CD4-positive, alpha-beta T cell treated with Interleukin-12 subunit alpha and Interleukin-12 subunit beta, for 1 hour (primary cell): ENCODE measurements at regions not wholly inside any gene's neighbourhood (a gene's known extent, or its start where the extent isn't known, plus 50 kb on each side); places are given as distances from the start of the nearest gene placed in this dataset.
"Not testable (repeated sequence)": the region's sequence is repeated elsewhere in the genome, so short reads cannot be mapped to it uniquely, and the experiment has no call there.

Source experiments
- DNase-seq: peaks from one replicate; pipeline ENCODE4 v3.0.0-alpha.2; 2020

DNA sequence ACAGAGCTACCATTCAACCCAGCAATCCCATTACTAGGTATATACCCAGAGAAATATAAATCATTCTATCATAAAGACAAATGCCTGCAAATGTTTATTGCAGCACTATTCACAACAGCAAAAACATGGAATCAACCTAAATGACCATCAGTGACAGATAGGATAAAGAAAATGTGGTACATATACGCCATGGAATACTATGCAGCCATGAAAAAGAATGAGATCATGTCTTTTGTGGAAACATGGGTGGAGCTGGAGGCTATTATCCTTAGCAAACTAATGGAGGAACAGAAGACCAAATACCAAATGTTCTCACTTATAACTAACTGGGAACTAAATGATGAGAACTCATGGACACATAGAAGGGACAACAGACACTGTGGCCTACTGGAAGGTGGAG, 318.9 kb downstream of the ZIC3 start:
- DNase-seq, result not testable (repeated sequence)

DNA sequence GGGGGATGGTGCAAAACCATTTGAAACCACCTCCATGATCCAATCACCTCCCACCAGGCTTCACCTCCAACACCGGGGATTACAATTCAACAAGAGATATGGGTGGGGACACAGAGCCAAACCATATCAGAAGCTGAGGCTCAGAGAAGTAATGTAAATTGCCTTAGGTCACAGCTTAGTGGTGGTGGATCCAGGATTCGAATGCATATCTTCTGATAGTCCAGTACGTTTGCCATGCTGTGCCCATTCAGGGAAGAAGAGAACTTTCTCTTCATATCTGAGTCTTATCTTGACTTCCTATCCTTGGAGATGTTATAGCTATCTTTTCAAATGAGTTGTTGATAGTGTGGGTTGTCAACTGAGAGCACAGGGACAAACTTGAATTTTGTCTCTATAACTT, 325.5 kb downstream of the ZIC3 start:
- DNase-seq, result no peak

DNA sequence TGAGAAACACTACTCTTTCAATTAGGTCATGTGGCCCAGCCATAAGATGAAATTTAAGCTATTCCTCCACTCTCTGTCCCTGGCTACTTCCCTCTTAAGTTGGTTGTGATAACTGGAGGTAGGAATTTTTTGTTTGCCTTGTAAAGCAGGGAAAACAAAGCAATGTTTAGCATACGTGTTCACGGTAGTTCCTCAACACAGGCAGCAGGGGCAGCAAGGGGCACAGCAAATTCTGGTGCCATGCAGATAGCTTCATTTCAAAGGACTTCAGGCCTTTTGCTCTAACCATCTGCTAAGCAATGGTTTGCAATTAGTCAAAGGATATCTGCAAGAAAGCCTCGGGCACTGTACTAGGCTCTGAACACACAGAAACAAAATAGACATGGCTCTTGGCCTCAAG, 330.2 kb downstream of the ZIC3 start:
- DNase-seq, result no peak

DNA sequence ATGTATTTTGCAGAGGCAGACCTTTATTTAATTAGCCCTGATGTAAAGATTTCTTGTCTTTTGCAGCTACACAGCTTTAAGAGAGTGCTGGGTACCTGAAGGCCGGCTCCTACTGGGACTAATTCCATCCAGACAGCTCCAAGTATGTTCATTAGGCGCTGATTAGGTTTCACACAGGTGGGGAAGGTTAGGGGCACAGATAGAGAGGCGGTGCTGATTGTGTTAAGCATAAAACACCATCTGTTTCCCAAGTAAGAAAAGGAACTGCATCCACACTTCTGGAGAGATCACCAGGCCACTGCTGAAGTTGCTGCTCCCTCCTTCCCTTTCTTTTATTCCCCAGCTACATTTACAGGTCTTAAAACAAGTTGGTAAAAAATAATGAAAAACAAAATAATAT, 349.5 kb downstream of the ZIC3 start:
- DNase-seq, result no peak

DNA sequence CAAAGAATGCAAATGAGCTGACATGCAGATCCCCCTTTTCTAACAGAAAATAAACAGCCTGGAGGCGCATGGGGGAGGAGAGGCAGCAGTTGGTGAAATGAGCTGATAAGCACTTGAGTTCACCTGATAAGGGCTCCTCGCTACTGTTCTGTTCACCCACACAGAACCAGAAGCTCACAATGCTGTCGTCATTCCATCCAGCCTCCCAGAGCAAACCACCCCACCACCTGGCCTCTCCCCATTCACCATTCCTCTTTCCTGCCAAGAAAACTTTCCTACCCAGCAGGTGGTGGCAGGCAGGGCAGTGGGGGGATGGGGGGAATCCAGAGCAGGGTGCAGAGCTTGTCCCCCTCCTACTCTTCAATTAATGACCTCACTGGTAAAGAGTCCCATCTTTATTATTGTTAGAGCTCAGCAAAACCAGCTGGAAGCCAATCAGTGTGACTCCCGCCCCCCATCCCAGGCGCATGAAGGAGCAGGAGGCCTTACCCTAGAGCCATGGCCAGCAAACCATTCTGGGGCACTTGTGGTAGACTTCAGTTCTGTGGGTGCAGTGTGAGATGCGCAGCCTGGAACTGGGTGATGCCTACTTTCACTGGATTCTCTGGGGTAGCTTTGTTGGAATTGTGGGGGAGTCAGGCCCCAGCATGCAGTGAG, 350.3 kb downstream of the ZIC3 start:
- DNase-seq, result no peak

DNA sequence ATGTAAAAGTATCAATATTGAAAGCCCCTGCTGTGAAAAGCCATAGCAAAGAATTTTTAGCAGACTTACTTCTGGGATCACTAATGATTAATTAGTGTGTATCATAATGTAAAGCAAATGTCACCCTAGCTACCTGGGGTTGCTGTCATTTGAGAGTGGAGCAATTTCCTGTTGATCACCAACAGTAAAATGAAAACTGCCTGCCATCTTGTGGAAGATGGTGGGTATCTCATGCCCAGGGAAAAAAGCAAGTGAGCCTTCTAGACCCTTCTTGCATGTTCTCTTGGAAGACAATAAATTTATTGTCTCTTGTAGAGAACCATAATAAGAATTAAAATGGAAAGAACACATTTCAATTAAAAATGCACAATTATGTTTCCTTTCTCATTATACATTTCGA, 360.2 kb downstream of the ZIC3 start:
- DNase-seq, result no peak

DNA sequence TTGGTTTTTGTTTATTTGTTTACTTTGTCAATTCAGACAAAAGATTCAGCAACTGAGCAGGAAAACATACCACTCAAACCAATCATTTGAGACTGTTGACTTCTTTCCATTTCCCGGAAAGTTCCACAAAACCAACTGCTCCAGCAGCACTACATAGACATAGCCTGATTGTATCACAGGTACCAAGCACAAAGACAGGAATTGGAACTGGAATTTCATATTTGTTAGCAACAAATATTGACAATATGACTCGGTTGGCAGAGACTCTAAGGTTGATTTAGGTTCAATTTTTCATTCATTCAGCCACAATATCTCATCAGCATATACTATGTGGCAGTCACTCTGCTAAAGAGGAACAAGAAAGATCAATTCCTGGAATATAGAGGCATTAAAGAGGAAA, 364.0 kb downstream of the ZIC3 start:
- DNase-seq, result no peak

DNA sequence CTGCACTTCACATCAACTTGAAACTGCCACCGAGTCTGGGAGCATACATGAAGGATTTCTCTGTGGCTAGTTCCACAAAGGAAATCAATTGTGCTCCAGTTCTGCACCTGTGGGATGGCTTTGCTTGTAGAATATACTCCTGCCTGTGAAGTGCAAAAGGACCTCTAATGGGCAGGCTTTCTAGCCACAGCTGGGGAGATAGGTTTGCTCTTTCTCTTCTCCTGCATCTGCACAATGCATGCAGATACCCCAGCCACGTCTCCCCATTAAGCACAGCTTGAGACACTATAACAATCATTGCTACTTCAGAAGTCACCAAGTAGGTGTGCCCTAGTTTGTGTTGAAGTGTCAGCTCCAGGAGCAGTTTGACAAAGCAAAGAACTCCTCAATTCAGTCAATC, 364.6 kb downstream of the ZIC3 start:
- no peak for DNase-seq

DNA sequence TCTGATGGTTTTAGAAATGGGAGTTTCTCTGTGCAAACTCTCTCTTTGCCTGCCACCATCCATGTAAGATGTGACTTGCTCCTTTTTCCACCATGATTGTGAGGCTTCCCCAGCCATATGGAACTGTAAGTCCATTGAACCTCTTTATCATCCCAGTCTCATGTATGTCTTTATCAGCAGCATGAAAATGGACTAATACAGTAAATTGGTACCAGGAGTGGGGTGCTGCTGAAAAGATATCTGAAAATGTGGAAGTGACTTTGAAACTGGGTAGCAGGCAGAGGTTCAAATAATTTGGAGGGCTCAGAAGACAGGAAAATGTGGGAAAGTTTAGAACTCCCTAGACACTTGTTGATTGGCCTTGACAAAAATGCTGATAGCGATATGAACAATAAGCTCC, 368.3 kb downstream of the ZIC3 start:
- not testable (repeated sequence) for DNase-seq

DNA sequence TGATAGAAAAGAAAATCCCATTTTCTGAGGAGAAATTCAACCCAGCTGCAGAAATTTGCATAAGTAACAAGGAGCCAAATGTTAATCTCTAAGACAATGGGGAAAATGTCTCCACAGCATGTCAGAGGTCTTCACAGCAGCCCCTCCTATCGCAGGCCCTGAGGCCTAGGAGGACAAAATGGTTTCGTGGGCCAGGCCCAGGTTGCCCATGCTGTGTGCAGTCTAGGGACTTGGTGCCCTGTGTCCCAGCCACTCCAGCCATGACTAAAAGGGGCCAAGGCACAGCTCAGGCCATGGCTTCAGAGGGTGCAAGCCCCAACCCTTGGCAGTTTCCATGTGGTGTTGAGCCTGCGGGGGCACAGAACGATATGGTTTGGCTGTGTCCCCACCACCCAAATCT, 369.0 kb downstream of the ZIC3 start:
- not testable (repeated sequence) for DNase-seq

DNA sequence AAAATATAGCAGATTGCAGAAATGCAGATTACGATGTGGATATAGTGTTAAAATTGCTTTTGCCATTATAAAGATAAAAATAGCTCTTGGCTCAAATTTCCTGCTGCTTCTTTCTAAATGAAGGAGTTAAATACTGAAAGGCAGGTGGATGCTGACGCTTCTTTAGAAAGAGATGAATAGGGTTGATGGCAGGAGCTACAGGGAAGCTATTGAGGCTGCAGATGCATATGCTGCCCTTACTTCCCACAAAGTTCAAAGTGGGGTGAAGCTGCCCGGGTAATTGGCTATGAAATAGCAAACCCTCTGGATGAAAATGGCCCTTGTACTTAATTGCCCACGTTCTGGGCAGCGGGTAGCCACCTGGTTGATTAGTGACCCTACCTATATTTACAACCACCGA, 379.5 kb downstream of the ZIC3 start:
- DNase-seq, result no peak

DNA sequence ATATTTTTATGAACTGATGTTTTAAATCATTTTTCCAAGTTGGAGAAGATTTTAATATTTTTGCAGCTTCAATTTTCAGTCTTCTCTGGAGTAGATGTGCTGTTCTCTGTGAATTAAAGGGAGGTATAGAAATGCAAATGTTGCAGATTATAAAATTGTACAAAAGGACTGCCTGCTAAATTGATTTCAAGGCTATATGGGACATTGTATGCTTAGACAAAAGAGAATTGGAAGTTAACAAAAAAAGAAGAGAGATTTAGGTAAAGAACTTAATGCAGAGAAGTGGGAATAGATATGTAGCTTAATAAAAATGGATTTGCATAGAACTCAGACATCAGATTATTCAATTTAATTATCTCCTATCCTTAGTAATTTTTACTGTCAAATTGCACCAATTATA, 403.3 kb downstream of the ZIC3 start:
- DNase-seq, result no peak

DNA sequence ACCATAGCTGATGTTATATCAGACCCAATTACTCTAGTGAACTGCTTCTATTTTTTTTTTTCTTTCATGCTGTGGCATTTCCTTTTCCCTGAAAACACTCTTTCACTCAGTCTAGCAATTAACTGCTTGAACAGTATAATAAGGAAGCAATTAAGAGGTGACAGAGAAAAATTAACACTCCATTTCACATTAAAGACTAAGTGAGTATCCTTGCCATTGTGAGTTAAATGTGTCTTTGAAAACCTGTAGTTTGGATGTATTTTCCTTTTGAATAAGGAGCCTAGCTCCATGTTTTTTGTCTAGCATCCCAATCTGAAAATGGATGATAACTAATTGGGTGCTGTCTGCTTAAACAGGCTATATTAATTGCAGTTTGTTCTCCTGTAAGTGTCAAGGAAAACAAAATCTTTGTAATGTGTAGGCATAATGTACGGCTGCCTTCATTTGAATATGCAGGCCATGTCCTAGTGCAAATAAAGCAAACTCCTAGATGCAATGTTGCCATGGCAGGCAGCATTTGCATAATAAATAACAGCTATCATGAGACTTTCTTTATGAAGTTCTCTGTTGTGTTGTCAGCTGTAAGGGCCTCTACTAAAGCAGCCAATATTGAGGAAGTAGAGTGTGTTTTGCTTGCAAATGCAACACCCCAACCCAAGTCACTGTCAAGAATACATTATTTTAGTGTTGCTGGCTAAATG, 416.7 kb downstream of the ZIC3 start:
- no peak for DNase-seq

DNA sequence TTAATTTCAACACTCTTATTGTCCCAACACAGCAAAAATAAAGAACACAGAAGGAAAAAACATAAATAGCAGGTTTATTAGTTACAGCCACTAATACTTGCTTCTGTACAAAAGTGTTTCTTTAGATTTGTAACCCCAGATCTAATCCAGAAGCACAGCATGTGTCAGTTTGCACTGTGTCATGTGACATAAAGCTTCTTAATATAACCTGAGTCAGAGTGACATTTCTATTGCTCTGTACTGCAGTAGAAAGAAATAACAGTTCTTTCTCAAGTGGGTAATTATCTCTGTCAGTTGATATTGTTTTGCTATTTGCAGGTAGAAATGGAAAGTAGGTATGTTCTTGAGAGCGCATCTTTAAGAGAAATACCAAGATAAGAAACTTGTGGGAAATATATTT, 422.5 kb downstream of the ZIC3 start:
- no peak for DNase-seq

DNA sequence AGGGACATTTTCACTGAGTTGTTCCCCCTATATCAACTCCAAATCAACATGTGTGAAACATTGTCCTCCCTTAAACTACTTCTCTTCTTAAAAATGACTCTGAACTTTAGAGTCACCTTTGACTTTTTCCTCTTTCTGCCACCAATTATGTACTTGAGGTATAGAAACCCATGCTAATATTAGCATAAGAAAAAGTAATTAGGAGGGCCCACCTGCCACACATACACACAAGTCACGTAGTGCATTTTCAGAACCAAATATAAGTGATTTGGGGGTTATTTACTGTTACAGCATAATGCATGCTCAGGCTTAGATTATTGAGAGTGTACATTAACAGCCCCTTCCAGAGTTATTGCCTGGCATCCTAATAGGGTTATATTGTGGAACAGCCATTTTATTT, 432.7 kb downstream of the ZIC3 start:
- no peak for DNase-seq

DNA sequence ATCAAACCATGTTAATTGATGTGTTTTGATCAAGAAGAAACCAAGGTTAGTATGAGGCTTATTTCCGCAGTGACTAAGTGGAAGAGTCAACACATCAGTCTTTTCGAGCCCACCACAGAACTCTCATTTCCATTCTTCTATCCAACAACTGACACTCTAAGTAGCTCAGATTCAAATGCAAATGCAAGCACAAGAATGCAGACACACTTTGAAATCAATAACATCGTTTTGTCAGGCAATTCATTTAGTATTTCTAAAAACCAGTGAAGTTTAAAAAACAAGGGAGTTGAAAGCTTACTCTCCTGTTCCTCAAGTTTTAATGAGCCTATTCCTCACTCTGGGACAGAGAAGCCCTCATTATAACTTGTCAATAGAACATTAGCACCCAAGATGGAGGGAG, 433.1 kb downstream of the ZIC3 start:
- DNase-seq, result no peak

DNA sequence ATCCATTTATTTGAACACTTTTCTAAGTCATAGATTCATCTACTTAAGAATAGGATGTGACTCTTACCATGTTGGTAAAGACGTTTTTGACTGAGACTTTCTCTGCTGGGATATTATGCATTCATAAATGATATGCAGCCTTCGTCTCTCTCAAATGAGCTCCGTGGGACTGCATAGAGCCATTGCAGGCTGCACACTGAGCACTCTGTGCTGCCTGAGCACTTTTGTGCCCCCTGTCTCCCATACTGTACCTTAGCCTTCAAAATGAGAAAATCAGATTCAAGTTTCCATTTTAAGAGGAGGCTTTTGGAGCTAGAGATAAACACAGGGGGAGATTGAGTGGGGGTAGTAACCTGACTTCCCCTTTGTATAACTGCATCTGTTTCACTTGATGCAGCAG, 433.6 kb downstream of the ZIC3 start:
- DNase-seq, result no peak

DNA sequence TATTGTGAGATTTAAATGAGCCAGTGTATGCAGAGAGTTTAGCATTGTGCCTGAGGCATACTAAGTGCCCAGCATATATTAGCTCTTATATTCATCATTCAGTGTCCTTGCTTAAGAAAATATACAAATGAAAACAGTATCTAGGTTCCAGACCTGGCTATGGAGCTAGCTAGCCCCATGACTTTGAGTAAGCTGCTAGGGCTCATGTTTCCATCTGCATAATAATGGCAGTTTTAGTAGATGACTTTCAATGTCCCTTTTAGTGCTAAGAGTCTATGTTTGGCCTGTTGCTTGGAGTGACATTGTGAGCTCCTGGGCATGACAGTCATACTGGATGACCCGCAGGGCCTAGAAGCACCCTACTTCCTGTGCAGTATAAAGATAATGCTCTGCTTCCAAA, 435.3 kb downstream of the ZIC3 start:
- DNase-seq, result no peak

DNA sequence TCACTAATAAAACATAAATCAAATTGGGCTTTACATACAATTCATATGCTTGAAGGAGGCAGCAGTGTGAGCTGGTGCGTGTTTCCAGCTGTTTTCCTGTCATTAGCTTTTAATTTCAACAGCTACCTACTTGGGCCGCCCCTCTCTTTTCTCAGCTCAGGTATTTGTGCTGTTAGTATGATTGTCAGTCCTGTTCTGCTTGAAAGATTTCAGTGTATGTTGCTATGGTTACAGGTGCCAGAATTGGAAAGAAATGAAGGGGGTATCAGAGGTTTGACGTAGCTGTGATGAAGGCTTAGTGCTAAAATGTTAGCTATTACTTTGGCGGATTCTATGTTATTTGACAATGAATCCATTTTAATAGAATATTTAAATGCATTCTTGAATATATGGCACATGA, 440.3 kb downstream of the ZIC3 start:
- no peak for DNase-seq

DNA sequence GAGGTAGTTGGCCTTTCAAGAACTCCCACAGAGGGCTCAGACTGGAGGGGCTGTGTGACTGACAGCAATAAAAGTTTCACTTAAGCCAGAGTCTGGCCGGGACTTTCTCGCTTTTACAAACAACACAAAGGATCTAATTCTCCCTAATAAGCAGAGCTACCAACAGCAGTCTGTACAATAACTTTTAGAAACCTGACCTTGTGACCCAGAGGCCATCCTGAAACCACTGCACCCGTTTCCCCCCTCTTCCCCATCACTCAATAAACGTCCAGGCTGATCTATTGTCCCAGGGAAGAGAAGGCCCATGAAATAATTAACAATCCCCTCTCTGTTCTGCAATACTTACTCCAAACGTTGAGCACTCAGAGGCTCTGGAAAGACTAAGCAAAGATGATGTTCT, 442.4 kb downstream of the ZIC3 start:
- DNase-seq, result no peak

DNA sequence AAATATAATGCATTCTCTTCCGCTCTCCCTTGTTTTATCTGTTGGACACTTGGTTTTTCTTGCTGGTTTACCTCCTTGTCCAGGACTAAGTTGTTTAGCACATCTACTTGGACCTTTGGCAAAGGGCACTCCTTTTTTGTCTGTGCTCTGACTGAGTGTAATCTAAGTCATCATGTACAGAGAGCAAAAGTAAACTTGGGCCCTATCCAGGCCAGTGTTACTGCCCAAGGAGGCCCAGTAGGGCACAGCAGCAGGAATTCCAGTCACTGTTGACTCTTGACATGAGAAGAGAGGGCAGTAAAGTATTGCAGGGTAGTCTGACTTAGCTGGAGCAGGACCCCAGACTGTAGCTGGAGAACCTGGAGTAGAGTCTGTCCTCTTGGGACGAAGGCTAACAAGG, 445.5 kb downstream of the ZIC3 start:
- no peak for DNase-seq

DNA sequence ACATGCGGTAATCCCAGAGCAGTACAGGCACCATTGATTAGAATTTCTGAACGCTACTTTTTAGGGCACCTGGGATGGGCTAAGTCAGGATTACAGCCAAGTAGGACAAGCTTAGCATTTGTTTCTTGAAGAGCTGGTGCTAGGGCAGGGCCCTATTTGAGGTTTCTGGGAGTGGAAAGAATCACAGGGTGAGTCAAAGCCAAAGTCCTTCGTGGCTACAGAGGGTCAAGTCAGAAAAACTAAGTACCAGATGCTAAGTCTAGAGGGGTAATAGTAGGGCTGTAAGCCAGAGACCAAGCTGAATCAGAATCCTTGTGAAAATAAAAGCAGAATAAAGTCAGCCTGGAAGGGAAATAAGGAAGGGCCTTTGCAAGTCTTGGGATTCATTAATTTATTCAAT, 448.6 kb downstream of the ZIC3 start:
- DNase-seq, result no peak

DNA sequence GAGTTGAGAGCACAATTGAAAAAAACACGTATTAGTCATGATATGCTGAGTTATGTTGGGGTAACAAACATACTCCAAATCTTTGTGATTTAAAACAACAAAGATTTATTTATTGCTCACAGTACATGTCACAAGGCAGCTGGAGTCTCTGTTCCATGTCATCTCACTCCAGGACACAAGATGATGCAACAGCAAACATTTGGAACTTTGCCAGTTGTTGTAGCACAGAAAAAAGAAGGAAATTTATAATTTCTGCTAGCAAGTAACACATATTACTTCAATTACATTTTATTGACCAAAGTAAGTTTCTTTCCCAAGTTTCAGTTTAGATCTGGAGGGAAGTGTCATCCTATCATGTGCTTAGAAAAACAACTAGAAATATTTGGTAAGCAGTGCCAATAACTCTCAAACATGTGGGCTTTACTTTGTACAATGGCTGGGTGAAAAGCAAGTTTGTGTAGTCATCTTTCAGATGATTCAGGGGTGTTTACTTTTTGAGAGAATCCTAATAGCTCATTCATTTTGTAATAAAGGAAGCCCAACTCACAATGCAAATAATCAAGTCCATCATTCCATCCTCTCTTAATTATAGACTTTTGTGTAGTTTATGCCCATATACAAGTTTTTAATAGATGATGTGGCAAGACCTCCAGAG, 452.3 kb downstream of the ZIC3 start:
- no peak for DNase-seq

DNA sequence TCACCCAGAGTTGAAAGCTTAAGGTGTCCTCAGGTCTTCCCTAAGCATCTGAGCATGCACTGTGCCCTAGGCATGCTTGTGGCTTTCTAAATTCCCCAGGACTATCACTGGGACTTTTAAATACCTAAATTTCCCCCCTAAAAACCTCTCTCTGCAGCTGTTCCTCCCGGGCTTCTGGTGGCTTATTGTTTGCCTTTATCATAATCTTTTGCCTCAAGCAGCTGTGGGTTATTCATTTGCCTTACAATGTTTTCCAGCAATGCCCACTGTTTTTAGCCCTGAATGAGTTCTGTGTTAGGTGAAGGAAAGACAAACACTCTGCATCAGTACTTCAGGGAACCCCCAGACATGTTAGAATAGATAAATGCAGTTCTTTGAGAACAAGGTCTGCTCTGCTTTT, 455.0 kb downstream of the ZIC3 start:
- DNase-seq, result no peak

DNA sequence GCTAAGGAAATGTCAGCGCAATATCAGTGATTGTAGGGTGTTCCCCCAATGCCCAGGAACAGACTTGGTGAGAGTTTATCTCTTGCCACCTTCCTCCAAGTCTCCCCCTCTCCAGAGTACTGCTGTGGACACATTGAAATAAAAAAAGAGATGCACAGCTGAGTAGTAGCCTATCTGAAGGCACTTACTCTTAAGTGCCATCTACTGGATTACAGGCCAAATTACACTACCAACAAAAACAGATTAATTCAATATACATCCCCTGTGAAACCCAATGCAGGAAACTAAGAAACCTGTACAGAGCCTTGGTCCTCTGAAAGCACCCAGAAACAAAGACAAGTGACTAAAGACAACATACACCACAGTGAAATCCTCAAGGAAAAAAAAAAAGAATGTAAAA, 460.3 kb downstream of the ZIC3 start:
- no peak for DNase-seq
